Central memory CD4-positive, alpha-beta T cell (primary cell): ENCODE measurements at regions not wholly inside any gene's neighbourhood (a gene's known extent, or its start where the extent isn't known, plus 50 kb on each side); places are given as distances from the start of the nearest gene placed in this dataset.

ENCODE experiments used
- DNase-seq: peaks from one replicate; pipeline ENCODE4 v3.0.0; 2022

GRCh38 chr1:144322598-144322997 lies 50.8 kb downstream of the PPIAL4E start:
- DNase-seq, result peak; percentile 0
